HS-27A (cell line): ENCODE measurements at regions not wholly inside any gene's neighbourhood (a gene's known extent, or its start where the extent isn't known, plus 50 kb on each side); places are given as distances from the start of the nearest gene placed in this dataset.

ENCODE experiments used
- DNase-seq: peaks from one replicate; pipeline ENCODE4 v3.0.0-alpha.2; 2012; ENCODE audit warnings: low read depth, missing footprints

- DNase-seq: no peak
Observed at GRCh38 chr2:64371727-64372126, 82.2 kb upstream of the LGALSL start.

DNA sequence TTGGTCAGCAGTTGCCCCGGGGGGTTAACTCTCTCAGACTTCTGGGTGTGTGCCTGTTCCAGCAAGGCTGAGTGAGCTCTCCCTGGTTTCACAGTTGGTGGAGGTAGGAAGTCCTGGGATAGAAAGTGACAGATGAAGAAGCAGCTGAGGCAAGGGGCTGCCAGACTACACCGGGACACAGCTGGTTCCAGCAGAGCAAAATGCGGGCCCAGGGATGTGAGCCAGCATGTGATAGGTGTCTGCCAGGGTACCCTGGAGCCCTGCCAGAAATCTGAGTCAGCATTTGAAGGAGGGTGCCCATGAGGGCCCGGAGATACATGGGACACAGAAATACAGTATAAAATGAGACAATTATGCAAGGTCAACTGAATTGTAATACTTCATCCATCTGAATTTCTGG, 79.3 kb upstream of the LGALSL start:
- DNase-seq: no peak

DNA sequence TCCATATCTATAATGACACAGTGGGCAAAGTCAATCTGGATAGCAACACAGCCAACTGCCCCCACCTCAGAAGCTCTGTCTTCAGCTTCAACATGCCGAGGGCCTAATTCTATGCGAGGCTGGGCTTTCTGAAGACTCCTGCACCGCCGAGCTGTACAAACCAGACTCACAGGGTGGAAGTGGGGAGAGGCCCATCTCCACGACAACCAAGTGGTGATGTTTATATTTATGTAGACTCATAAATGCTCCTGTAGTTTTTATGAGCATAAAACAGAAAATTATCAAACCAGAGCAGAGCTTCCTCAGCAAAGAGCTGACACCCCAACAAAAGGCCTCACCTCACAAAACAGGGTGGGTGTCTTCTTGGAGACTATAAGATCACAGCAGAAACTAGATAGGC, 77.0 kb upstream of the LGALSL start:
- no peak for DNase-seq

DNA sequence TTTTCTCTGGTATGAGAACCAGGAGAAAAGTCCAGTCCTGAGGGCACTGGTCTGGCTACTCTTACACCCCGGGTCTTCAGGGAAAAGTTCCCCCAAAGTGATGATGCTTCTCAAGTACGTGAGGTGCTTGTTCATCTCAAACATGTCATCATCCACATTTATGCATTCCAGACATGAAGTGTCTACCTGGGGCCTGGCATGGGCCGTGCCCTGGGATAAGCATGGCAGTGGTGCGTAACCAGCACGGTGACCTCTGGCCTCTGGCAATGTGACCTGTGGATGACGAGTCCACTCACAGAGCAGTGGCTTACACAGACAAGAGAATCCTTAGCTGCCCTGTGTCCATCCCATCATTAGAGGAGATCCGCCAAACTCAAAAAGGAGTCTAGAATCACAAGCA, 74.8 kb upstream of the LGALSL start:
- no peak for DNase-seq

DNA sequence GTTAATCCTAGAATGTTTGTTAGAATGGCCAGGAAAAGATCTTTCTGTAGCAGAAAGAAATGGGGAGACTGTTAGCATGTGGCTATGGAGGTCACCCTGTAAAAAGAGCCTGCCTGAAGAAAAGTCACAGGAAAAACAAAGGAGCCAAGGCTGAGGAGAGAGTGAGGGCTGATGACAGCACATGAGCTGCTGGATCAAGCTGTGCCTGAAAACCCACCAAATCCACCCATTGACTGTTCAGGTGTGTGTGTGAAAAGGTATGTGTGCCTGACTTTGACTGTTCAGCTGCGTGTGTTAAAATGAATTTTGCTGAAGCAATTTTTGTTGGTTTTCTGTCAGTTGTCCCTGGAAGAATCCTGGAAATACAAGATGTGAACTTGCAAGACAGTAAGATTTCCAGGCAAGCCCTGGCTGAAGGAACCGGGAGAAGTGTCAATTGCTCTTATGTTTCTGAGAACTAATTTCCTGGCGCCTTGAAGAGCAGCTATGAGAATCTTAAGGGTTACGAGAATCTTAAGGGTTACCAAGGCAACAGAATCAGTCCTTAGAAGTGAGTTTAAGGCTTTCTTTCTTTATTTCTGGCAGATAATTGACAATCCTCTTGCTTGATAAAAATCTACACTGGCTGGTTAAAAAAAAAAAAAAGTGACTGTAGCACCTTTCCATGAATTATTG, 73.0 kb upstream of the LGALSL start:
- no peak for DNase-seq

GRCh38 chr2:64383016-64383591, 70.9 kb upstream of the LGALSL start:
- no peak for DNase-seq

DNA sequence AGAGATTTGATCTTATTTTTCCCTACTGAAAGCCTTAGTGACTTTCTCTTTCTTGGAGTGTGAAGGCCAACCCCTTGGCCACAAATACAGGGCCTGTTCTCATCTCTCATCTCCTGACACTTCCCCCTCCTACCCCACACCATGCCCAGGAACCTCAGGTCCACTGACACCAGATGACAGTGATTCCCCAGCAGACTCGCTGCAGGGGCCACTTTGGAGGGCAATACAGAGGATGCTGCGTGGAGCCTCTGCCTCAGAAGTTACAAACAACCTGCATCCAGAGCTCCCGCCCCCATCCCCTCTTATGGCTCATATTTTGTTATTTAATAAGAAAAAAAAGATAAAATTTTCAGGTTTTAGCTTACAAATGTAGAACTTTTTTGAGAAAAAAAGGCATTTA, 70.1 kb upstream of the LGALSL start:
- DNase-seq: no peak

DNA sequence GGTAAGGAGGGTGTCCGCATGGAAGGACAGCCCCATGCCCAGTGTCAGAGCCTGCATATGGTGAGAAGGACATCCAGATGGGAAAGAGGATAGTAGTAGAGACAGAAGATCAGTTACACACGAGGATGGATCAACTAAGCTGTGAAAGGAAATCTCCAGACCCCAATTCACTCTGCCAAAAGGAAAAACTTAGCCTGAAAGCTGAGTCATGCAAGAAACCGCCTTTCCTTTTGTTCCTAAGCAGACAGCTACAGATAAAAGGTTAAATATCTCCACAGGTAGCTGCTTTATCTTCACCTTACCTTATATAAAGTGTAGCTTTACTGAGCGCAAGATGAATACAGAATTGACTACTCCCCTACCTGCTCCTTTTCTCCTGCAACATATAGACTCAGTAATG, 67.3 kb upstream of the LGALSL start:
- no peak for DNase-seq

- DNase-seq: no peak
Observed at GRCh38 chr2:64390586-64390985, 63.4 kb upstream of the LGALSL start.

DNA sequence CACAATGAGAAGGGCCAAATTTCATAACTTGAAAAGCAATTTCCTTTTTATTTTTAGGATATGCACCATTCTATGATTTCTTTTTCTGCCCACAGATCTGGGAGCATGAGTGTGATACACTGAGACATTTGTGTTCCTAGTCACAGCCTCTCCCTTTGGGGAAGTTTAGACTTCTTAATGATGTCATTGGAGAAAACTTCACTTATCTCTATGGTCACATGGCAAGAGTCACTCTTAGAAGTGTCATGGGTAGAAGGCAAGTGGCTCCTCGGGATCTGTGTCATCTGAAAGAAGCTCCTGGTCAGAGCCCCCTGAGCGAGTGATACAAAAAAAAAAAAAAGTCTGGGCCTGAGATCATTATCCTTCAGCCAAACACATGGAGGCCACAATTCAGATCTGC, 62.5 kb upstream of the LGALSL start:
- no peak for DNase-seq

GRCh38 chr2:64391940-64392339, 62.0 kb upstream of the LGALSL start:
- no peak for DNase-seq

GRCh38 chr2:64392529-64392928, 61.4 kb upstream of the LGALSL start:
- DNase-seq: no peak

DNA sequence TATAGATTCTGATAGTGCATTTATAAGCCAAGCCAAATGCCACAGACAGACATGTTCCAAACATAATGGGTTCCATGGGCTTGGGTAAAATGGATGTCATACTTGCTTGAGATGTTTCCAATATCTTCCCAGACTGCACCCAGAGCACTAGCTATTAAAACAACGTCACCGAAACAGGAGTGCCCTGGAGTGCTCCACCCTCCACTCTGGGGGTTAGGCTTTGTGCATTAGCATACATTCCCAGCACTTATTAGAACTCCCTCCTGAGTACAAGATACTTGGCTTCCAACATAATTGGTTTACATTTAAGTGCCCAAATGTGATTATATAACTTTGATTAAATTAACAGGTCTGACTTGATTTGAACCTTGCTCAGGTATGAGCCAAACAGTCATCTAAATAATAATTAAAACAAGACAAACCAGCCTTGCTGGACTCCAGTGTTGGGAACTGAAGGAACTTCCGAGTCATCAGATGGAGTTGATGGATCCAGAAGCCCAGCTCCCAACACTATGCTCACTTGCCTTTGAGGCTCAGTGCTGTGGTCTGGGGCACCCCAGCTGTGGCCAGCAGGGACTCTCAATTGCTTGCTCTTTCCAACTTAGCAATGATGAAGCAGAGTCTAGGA, 60.5 kb upstream of the LGALSL start:
- DNase-seq: no peak

- DNase-seq: no peak
Observed at GRCh38 chr2:64394153-64394552, 59.8 kb upstream of the LGALSL start.

DNA sequence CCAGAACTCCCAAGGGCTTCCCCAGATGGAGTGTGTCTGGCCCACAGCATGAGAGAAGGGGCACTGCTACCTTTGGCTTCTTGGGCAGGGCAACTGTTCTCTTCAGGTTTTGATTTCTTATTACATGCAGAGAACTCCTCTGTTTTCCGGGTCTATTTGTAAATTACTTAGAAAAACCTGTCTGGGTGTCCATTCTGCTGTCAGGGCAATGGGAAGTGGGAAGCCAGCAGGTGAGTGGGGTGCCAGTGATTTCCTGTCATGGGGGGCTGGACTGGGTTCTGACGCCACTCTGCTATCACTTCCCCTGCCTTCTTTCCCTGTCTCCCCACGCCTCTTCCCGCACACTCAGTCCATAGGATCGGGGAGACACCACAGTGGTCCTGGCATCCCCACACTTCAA, 58.0 kb upstream of the LGALSL start:
- no peak for DNase-seq

- no peak for DNase-seq
Observed at GRCh38 chr2:64396551-64396950, 57.4 kb upstream of the LGALSL start.

GRCh38 chr2:64398516-64399129, 55.3 kb upstream of the LGALSL start:
- DNase-seq: no peak

- DNase-seq: no peak
Observed at GRCh38 chr2:64399521-64399920, 54.4 kb upstream of the LGALSL start.

GRCh38 chr2:64400105-64400728, 53.7 kb upstream of the LGALSL start:
- no peak for DNase-seq

- no peak for DNase-seq
Observed at GRCh38 chr2:64400733-64401528, 53.0 kb upstream of the LGALSL start.

DNA sequence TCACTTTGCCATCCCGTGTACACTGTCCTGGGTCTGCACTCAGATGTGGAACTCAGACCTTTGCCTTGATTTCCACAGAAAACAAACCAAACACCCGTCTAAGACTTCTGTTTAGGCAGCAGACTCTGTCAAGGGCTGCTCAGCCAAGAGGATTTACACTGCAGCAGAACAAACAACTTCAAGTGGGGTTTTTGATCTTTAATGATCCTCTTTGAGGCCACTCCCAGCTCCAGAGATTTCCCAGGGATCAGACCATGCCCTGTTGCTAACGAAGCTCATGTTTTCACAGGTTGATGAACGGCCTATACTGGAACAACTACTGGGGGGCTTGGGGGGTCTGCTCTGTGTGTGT, 52.5 kb upstream of the LGALSL start:
- DNase-seq: no peak

- DNase-seq: no peak
Observed at GRCh38 chr2:64402876-64403275, 51.1 kb upstream of the LGALSL start.
